ENCODE measurements at regions not wholly inside any gene's neighbourhood (a gene's known extent, or its start where the extent isn't known, plus 50 kb on each side); places are given as distances from the start of the nearest gene placed in this dataset.
A peak's percentile ranks its signal among the peaks of the same experiment; 100 is the strongest.

GRCh38 chrX:10070714-10071436, 85.9 kb upstream of the CLCN4 start:
- H3K4me3 ChIP-seq (ENCODE audit: low read length): no peak overlapping the region
- TF ChIP-seq CTCF (conservative IDR thresholded peaks at IDR 0.05; ENCODE audit: low read length): no peak
- no peak for DNase-seq (ENCODE audit: low read depth)

- peak; percentile 71 for DNase-seq (ENCODE audit: low read depth)
- H3K4me3 ChIP-seq (ENCODE audit: low read length): no peak overlapping the region
- no peak for TF ChIP-seq CTCF (conservative IDR thresholded peaks at IDR 0.05; ENCODE audit: low read length)
These were observed 85.2 kb upstream of the CLCN4 start for GRCh38 chrX:10071451-10072144.

- TF ChIP-seq CTCF (conservative IDR thresholded peaks at IDR 0.05; ENCODE audit: low read length): no peak
- no peak for DNase-seq (ENCODE audit: low read depth)
- H3K4me3 ChIP-seq (ENCODE audit: low read length): no peak overlapping the region
These were observed 83.8 kb upstream of the CLCN4 start for GRCh38 chrX:10072786-10073568.

GRCh38 chrX:10073671-10074070, 83.1 kb upstream of the CLCN4 start:
- no peak for DNase-seq (ENCODE audit: low read depth)
- no peak overlapping the region for H3K4me3 ChIP-seq (ENCODE audit: low read length)
- no peak for TF ChIP-seq CTCF (conservative IDR thresholded peaks at IDR 0.05; ENCODE audit: low read length)

- DNase-seq (ENCODE audit: low read depth): no peak
- no peak overlapping the region for H3K4me3 ChIP-seq (ENCODE audit: low read length)
- TF ChIP-seq CTCF (conservative IDR thresholded peaks at IDR 0.05; ENCODE audit: low read length): no peak
These were observed 82.4 kb upstream of the CLCN4 start for GRCh38 chrX:10074241-10074941.

- TF ChIP-seq CTCF (conservative IDR thresholded peaks at IDR 0.05; ENCODE audit: low read length): no peak
- no peak overlapping the region for H3K4me3 ChIP-seq (ENCODE audit: low read length)
- DNase-seq (ENCODE audit: low read depth): no peak
These were observed 80.0 kb upstream of the CLCN4 start for GRCh38 chrX:10076765-10077164.
